ENCODE measurements at regions not wholly inside any gene's neighbourhood (a gene's known extent, or its start where the extent isn't known, plus 50 kb on each side); places are given as distances from the start of the nearest gene placed in this dataset.
A peak's percentile ranks its signal among the peaks of the same experiment; 100 is the strongest.
"Not testable (repeated sequence)": the region's sequence is repeated elsewhere in the genome, so short reads cannot be mapped to it uniquely, and the experiment has no call there.

- DNase-seq = no peak
Measured at GRCh38 chr4:163988865-163989264, 494.4 kb downstream of the TMA16 start.

- no peak for DNase-seq
Measured at GRCh38 chr4:163991298-163991865, 496.9 kb downstream of the TMA16 start.

GRCh38 chr4:164009435-164009834 lies 514.9 kb downstream of the TMA16 start:
- DNase-seq = no peak

- no peak for DNase-seq
Measured at GRCh38 chr4:164011791-164012190, 517.3 kb downstream of the TMA16 start.

GRCh38 chr4:164012396-164013027 lies 518.0 kb downstream of the TMA16 start:
- peak; percentile 60 for DNase-seq

- DNase-seq = no peak
Measured at GRCh38 chr4:164021947-164022346, 527.5 kb downstream of the TMA16 start.

- no peak for DNase-seq
Measured at GRCh38 chr4:164023214-164023613, 528.7 kb downstream of the TMA16 start.

- DNase-seq = no peak
Measured at GRCh38 chr4:164027805-164028204, 533.3 kb downstream of the TMA16 start.

- no peak for DNase-seq
Measured at GRCh38 chr4:164039482-164039881, 545.0 kb downstream of the TMA16 start.

GRCh38 chr4:164056426-164057142 lies 562.1 kb downstream of the TMA16 start:
- no peak for DNase-seq

GRCh38 chr4:164058776-164059445 lies 564.4 kb downstream of the TMA16 start:
- no peak for DNase-seq

- no peak for DNase-seq
Measured at GRCh38 chr4:164060456-164060855, 566.0 kb downstream of the TMA16 start.

GRCh38 chr4:164068392-164068791 lies 573.9 kb downstream of the TMA16 start:
- DNase-seq = no peak

GRCh38 chr4:164070625-164071024 lies 576.1 kb downstream of the TMA16 start:
- DNase-seq = no peak

- no peak for DNase-seq
Measured at GRCh38 chr4:164081371-164081770, 586.9 kb downstream of the TMA16 start.

- DNase-seq = no peak
Measured at GRCh38 chr4:164081801-164082200, 587.3 kb downstream of the TMA16 start.

- no peak for DNase-seq
Measured at GRCh38 chr4:164087733-164088132, 593.2 kb downstream of the TMA16 start.

- DNase-seq = no peak
Measured at GRCh38 chr4:164095313-164096110, 601.0 kb downstream of the TMA16 start.

- no peak for DNase-seq
Measured at GRCh38 chr4:164096766-164097518, 602.5 kb downstream of the TMA16 start.

- DNase-seq = not testable (repeated sequence)
Measured at GRCh38 chr4:164100741-164101365, 606.4 kb downstream of the TMA16 start.

GRCh38 chr4:164108971-164109370 lies 614.5 kb downstream of the TMA16 start:
- no peak for DNase-seq

GRCh38 chr4:164109503-164109902 lies 615.0 kb downstream of the TMA16 start:
- no peak for DNase-seq
